Psoas muscle (tissue), 7 donors: ENCODE measurements at regions not wholly inside any gene's neighbourhood (a gene's known extent, or its start where the extent isn't known, plus 50 kb on each side); places are given as distances from the start of the nearest gene placed in this dataset.

Experiments used
- ATAC-seq, 4 donors: fragments of 200-7000 bp; cut with Tn5 transposase; one replicate each; pipeline ENCODE4 v1.9.1; 2020; ENCODE audit warnings: moderate library complexity in 3 of 4, mild to moderate bottlenecking in 2 of 4
- DNase-seq, 2 donors: peaks; one replicate each; pipeline ENCODE4 v3.0.0-alpha.2; 2020
- H3K27ac ChIP-seq: fragments of 200-600 bp; one replicate; pipeline ENCODE4 v1.8.0; 2022
- H3K27me3 ChIP-seq, 3 donors: fragments of 200-600 bp in 1 of 3; one replicate each; pipeline versions ENCODE4 v1.6.1 to v1.8.0; 2013 to 2022; ENCODE audit warnings: low read length in 2 of 3, mild to moderate bottlenecking in 2 of 3, moderate library complexity in 1 of 3; ENCODE audit not compliant: insufficient read depth in 3 of 3
- H3K36me3 ChIP-seq, 2 donors: fragments of 200-600 bp in 1 of 2; one replicate each; pipeline versions ENCODE4 v1.6.1 to v1.8.0; 2013 to 2022; ENCODE audit warnings: low read depth in 1 of 2, mild to moderate bottlenecking in 1 of 2, moderate library complexity in 1 of 2; ENCODE audit not compliant: insufficient read depth in 1 of 2
- H3K4me1 ChIP-seq: fragments of 200-600 bp; one replicate; pipeline ENCODE4 v1.8.0; 2022
- H3K4me3 ChIP-seq: fragments of 200-600 bp; one replicate; pipeline ENCODE4 v1.8.0; 2022; ENCODE audit warnings: mild to moderate bottlenecking
- H3K9me3 ChIP-seq: fragments of 200-600 bp; one replicate; pipeline ENCODE4 v1.8.0; 2022
- WGBS, 3 donors: extraction: QIAGEN DNeasy Blood & Tissue Kit; methylation state at CpG; one replicate each; pipeline versions ENCODE4 v1.1.6 to v1.1.7; 2013; 5-methylcytosine and 5-hydroxymethylcytosine counted together
- intact Hi-C, 2 donors: fragments of 100-400 bp; cut with DNase I; formaldehyde crosslinking; loops; one replicate each; pipeline versions ENCODE4 v1.11.0 to v1.14.2; 2022
- TF ChIP-seq, protein P1 (sequence below): fragments of 200-600 bp; IDR thresholded peaks from one replicate; pipeline ENCODE4 v1.8.0; 2022; ENCODE audit warnings: antibody characterized with exemption
- donor health status: healthy with polysubstance abuse.
- donor health status: DM: no; HTN: no; CAD: no; lungs with moderate emphysema.
- donor health status: Bipolar disorder and iron deficiency.
- donor health status: healthy.
- donor health status: DM: yes; HTN: yes; CAD: no.
- donor health status: DM: no; HTN: no; CAD: no.
- donor health status: DM: yes; HTN: yes; CAD: no.

DNA sequence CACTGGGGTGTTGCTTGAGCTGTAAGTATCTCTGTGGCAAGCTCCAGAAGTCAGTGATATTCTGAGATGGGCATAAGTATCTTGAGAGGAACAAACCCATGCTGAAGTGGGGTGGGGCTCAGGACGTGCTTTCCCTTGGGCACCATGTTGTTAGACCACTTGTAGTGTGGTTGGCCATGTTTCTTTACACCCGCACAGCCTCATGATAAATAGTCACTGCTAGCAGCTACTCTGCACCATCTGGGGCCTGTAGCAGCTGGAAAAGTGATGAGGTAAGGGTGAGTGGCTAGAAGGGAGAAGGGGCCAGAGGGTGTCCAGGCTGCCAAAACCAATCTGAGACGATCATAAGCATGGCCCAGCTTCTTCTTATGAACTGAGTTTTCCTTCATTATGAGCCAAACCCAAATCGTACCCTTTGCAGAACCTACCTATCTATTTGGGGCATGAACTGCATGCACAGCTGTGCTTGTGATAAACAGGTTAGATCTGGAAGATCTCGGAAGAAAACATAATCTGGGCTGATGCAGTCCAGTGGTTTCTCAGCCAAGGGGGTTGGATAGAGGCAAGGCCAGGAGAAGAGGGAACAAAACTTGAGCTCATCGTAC lies 91.9 kb upstream of the IRF2BP2 start:
- H3K36me3 ChIP-seq = no peaks in the 10 kb centered on the region
- no peak overlapping the region for H3K4me3 ChIP-seq
- DNase-seq = no peak
- 48 to 71% (median 53%) methylated on average over 6 of the region's 6 CpGs for WGBS, 3 donors
- peak overlapping the region; percentile 9 for H3K27ac ChIP-seq
- H3K27me3 ChIP-seq = no peaks in the 10 kb centered on the region
- intact Hi-C loops = no loop called here
- no peaks in the 10 kb centered on the region for H3K9me3 ChIP-seq
- TF ChIP-seq, protein P1, sequence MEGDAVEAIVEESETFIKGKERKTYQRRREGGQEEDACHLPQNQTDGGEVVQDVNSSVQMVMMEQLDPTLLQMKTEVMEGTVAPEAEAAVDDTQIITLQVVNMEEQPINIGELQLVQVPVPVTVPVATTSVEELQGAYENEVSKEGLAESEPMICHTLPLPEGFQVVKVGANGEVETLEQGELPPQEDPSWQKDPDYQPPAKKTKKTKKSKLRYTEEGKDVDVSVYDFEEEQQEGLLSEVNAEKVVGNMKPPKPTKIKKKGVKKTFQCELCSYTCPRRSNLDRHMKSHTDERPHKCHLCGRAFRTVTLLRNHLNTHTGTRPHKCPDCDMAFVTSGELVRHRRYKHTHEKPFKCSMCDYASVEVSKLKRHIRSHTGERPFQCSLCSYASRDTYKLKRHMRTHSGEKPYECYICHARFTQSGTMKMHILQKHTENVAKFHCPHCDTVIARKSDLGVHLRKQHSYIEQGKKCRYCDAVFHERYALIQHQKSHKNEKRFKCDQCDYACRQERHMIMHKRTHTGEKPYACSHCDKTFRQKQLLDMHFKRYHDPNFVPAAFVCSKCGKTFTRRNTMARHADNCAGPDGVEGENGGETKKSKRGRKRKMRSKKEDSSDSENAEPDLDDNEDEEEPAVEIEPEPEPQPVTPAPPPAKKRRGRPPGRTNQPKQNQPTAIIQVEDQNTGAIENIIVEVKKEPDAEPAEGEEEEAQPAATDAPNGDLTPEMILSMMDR = no peak
- peaks cover 15% of the 10 kb centered on the region for H3K4me1 ChIP-seq
- peak in 2 of 4 donors; percentile 20 to 40 for ATAC-seq

GRCh38 chr1:234699795-234700665 lies 90.1 kb upstream of the IRF2BP2 start:
- no peak overlapping the region for H3K4me3 ChIP-seq
- no peaks in the 10 kb centered on the region for H3K9me3 ChIP-seq
- 50 to 54% (median 50%) methylated on average over 7 of the region's 7 CpGs for WGBS, 3 donors
- intact Hi-C loops = no loop called here
- peak; percentile 43 to 65 for DNase-seq
- peak overlapping the region; percentile 75 for H3K27ac ChIP-seq
- peaks cover 15% of the 10 kb centered on the region for H3K4me1 ChIP-seq
- H3K27me3 ChIP-seq = no peaks in the 10 kb centered on the region
- no peaks in the 10 kb centered on the region for H3K36me3 ChIP-seq
- TF ChIP-seq, protein P1 = no peak
- peak; percentile 84 to 92 (median 90) for ATAC-seq

GRCh38 chr1:234698686-234699085 lies 88.7 kb upstream of the IRF2BP2 start:
- DNase-seq (no peak), ATAC-seq (no peak)
- Histone ChIP-seq H3K9me3 (no peaks in the 10 kb centered on the region), H3K4me3 (no peak overlapping the region), H3K36me3 (no peaks in the 10 kb centered on the region), H3K27me3 (no peaks in the 10 kb centered on the region), H3K4me1 (peaks cover 15% of the 10 kb centered on the region), H3K27ac (no peak overlapping the region)
- TF ChIP-seq, protein P1 = no peak
- intact Hi-C loops = no loop called here
- WGBS, 3 donors = 59 to 78% (median 64%) methylated on average over 6 of the region's 6 CpGs

- 92 to 94% (median 92%) methylated on average over 8 of the region's 8 CpGs for WGBS, 3 donors
- no peak for ATAC-seq
- Histone ChIP-seq H3K9me3 (no peaks in the 10 kb centered on the region), H3K27ac (no peak overlapping the region), H3K4me3 (no peak overlapping the region), H3K4me1 (peaks cover 24% of the 10 kb centered on the region), H3K27me3 (no peaks in the 10 kb centered on the region), H3K36me3 (no peaks in the 10 kb centered on the region)
- TF ChIP-seq, protein P1 = no peak
- intact Hi-C loops = no loop called here
- DNase-seq = no peak
Observed at GRCh38 chr1:234697741-234698140, 87.8 kb upstream of the IRF2BP2 start.
